Natural killer cell (primary cell): ENCODE measurements at regions not wholly inside any gene's neighbourhood (a gene's known extent, or its start where the extent isn't known, plus 50 kb on each side); places are given as distances from the start of the nearest gene placed in this dataset.

Source experiments
- ATAC-seq, 3 donors: fragments of 150-1000 bp in 2 of 3; fragments of 200-7000 bp in 1 of 3; cut with Tn5 transposase; 1 replicate in 1 of 3; 2 replicates in 2 of 3; pipeline ENCODE4 v1.10.0; 2021; ENCODE audit warnings: mild to moderate bottlenecking in 2 of 3, moderate library complexity in 2 of 3
- DNase-seq, 2 donors: peaks; one replicate each; pipeline versions ENCODE4 v3.0.0 to v3.0.0-alpha.2; 2013 to 2021; ENCODE audit warnings: mixed read lengths in 1 of 2
- H3K27ac ChIP-seq: one replicate; pipeline ENCODE4 v1.5.1; 2013; ENCODE audit warnings: mild to moderate bottlenecking, low read length
- H3K27me3 ChIP-seq: one replicate; pipeline ENCODE4 v1.6.1; 2013; ENCODE audit warnings: low read length; ENCODE audit not compliant: control insufficient read depth, insufficient read depth
- H3K36me3 ChIP-seq: one replicate; pipeline ENCODE4 v1.6.1; 2013; ENCODE audit warnings: low read length; ENCODE audit not compliant: control insufficient read depth, insufficient read depth
- H3K4me1 ChIP-seq: one replicate; pipeline ENCODE4 v1.6.1; 2013; ENCODE audit warnings: low read length; ENCODE audit not compliant: control insufficient read depth, insufficient read depth
- H3K4me3 ChIP-seq: one replicate; pipeline ENCODE4 v1.5.1; 2013; ENCODE audit warnings: low read length
- H3K9me3 ChIP-seq: one replicate; pipeline ENCODE4 v1.6.1; 2013; ENCODE audit warnings: low read length; ENCODE audit not compliant: control insufficient read depth, insufficient read depth
- H3K27ac Mint-ChIP-seq, 2 donors: one replicate each; pipeline ENCODE4 v1.8.0; 2022; ENCODE audit warnings: mild to moderate bottlenecking in 2 of 2, mixed read lengths in 2 of 2, moderate library complexity in 1 of 2
- H3K27me3 Mint-ChIP-seq, 2 donors: one replicate each; pipeline ENCODE4 v1.8.0; 2022; ENCODE audit warnings: low read depth in 2 of 2, mixed read lengths in 2 of 2
- H3K36me3 Mint-ChIP-seq: one replicate; pipeline ENCODE4 v1.8.0; 2022; ENCODE audit warnings: mixed read lengths
- H3K4me1 Mint-ChIP-seq, 2 donors: one replicate each; pipeline ENCODE4 v1.8.0; 2022; ENCODE audit warnings: mixed read lengths in 2 of 2
- H3K4me3 Mint-ChIP-seq: one replicate; pipeline ENCODE4 v1.8.0; 2022; ENCODE audit warnings: mild to moderate bottlenecking, moderate library complexity, mixed read lengths
- H3K9me3 Mint-ChIP-seq, 2 donors: one replicate each; pipeline ENCODE4 v1.8.0; 2022; ENCODE audit warnings: mixed read lengths in 2 of 2
- CTCF ChIP-seq: fragments of 200-600 bp; IDR thresholded peaks from one replicate; pipeline ENCODE4 v1.8.0; 2022; ENCODE audit warnings: antibody characterized with exemption
- WGBS: methylation state at CpG from one replicate; pipeline ENCODE4 v1.1.7; 2013; ENCODE audit warnings: missing lambda C conversion rate; ENCODE audit not compliant: insufficient coverage; 5-methylcytosine and 5-hydroxymethylcytosine counted together
- intact Hi-C: fragments of 100-400 bp; cut with micrococcal nuclease; formaldehyde crosslinking; loops from one replicate; pipeline ENCODE4 v1.14.2; 2022

GRCh38 chr14:55780156-55780946, 200.3 kb downstream of the KTN1 start:
- TF ChIP-seq CTCF, result no peak
- no peaks in the 10 kb centered on the region for H3K9me3 Mint-ChIP-seq
- intact Hi-C loops, result no loop called here
- H3K27me3 ChIP-seq, result no peaks in the 10 kb centered on the region
- no peak overlapping the region for H3K27ac ChIP-seq
- WGBS, result 80% methylated on average over 7 of the region's 8 CpGs
- no peak overlapping the region for H3K4me3 ChIP-seq
- H3K4me1 ChIP-seq, result no peaks in the 10 kb centered on the region
- no peak overlapping the region for H3K27ac Mint-ChIP-seq
- H3K9me3 ChIP-seq, result no peaks in the 10 kb centered on the region
- peaks cover 8% of the 10 kb centered on the region for H3K36me3 Mint-ChIP-seq
- no peaks in the 10 kb centered on the region for H3K36me3 ChIP-seq
- H3K4me3 Mint-ChIP-seq, result no peak overlapping the region
- ATAC-seq (no peak), DNase-seq (no peak)
- no peaks in the 10 kb centered on the region for H3K27me3 Mint-ChIP-seq
- no peaks in the 10 kb centered on the region for H3K4me1 Mint-ChIP-seq

- Histone ChIP-seq H3K4me3 (no peak overlapping the region), H3K9me3 (no peaks in the 10 kb centered on the region), H3K27me3 (no peaks in the 10 kb centered on the region), H3K36me3 (no peaks in the 10 kb centered on the region), H3K4me1 (no peaks in the 10 kb centered on the region), H3K27ac (no peak overlapping the region)
- DNase-seq (no peak), ATAC-seq (no peak)
- intact Hi-C loops, result no loop called here
- H3K4me3 Mint-ChIP-seq, result no peak overlapping the region
- no peaks in the 10 kb centered on the region for H3K27me3 Mint-ChIP-seq
- WGBS, result 87% methylated on average over 5 of the region's 5 CpGs
- no peaks in the 10 kb centered on the region for H3K4me1 Mint-ChIP-seq
- peaks cover 8% of the 10 kb centered on the region for H3K36me3 Mint-ChIP-seq
- no peaks in the 10 kb centered on the region for H3K9me3 Mint-ChIP-seq
- TF ChIP-seq CTCF, result no peak
- H3K27ac Mint-ChIP-seq, result no peak overlapping the region
Measured at GRCh38 chr14:55781046-55781445, 201.0 kb downstream of the KTN1 start.

- Mint-ChIP-seq H3K4me1 (no peaks in the 10 kb centered on the region), H3K4me3 (no peak overlapping the region), H3K36me3 (peaks cover 8% of the 10 kb centered on the region), H3K27me3 (peaks cover 0 to 6% of the 10 kb centered on the region in 2 donors), H3K9me3 (no peaks in the 10 kb centered on the region), H3K27ac (no peak overlapping the region)
- Histone ChIP-seq H3K4me1 (no peaks in the 10 kb centered on the region), H3K4me3 (no peak overlapping the region), H3K9me3 (no peaks in the 10 kb centered on the region), H3K27ac (no peak overlapping the region), H3K27me3 (no peaks in the 10 kb centered on the region), H3K36me3 (no peaks in the 10 kb centered on the region)
- DNase-seq (no peak), ATAC-seq (no peak)
- intact Hi-C loops, result no loop called here
- no peak for TF ChIP-seq CTCF
Measured at GRCh38 chr14:55782166-55782565, 202.2 kb downstream of the KTN1 start.

GRCh38 chr14:55789406-55789805, 209.4 kb downstream of the KTN1 start:
- no peaks in the 10 kb centered on the region for H3K4me1 Mint-ChIP-seq
- DNase-seq, result no peak
- H3K4me3 Mint-ChIP-seq, result no peak overlapping the region
- WGBS, result 100% methylated on average over 1 of the region's 2 CpGs
- no peak for ATAC-seq
- intact Hi-C loops, result no loop called here
- no peak overlapping the region for H3K27ac ChIP-seq
- H3K27me3 ChIP-seq, result no peaks in the 10 kb centered on the region
- no peaks in the 10 kb centered on the region for H3K9me3 ChIP-seq
- no peak overlapping the region for H3K27ac Mint-ChIP-seq
- H3K4me3 ChIP-seq, result no peak overlapping the region
- H3K9me3 Mint-ChIP-seq, result no peaks in the 10 kb centered on the region
- H3K36me3 Mint-ChIP-seq, result no peaks in the 10 kb centered on the region
- H3K4me1 ChIP-seq, result no peaks in the 10 kb centered on the region
- no peaks in the 10 kb centered on the region for H3K36me3 ChIP-seq
- TF ChIP-seq CTCF, result no peak
- H3K27me3 Mint-ChIP-seq, result peaks cover 0 to 9% of the 10 kb centered on the region in 2 donors
